Heart right ventricle (tissue), 16 donors: ENCODE measurements at regions not wholly inside any gene's neighbourhood (a gene's known extent, or its start where the extent isn't known, plus 50 kb on each side); places are given as distances from the start of the nearest gene placed in this dataset.

Experiments
- ATAC-seq, 8 donors: fragments of 200-7000 bp; cut with Tn5 transposase; one replicate each; pipeline ENCODE4 v1.9.1; 2020; ENCODE audit warnings: mild to moderate bottlenecking in 8 of 8, moderate library complexity in 8 of 8, moderate number of reproducible peaks in 1 of 8
- DNase-seq, 2 donors: peaks; one replicate each; pipeline ENCODE4 v3.0.0-alpha.2; 2020
- H3K27ac ChIP-seq, 10 donors: fragments of 200-600 bp; sonication (generic) in 2 of 10; one replicate each; pipeline versions ENCODE4 v1.5.0 to v1.8.0; 2020 to 2022; ENCODE audit warnings: mild to moderate bottlenecking in 3 of 10
- H3K27me3 ChIP-seq, 7 donors: fragments of 200-600 bp; one replicate each; pipeline ENCODE4 v1.8.0; 2021 to 2022; ENCODE audit warnings: mild to moderate bottlenecking in 2 of 7
- H3K36me3 ChIP-seq, 9 donors: fragments of 200-600 bp; sonication (generic) in 1 of 9; one replicate each; pipeline versions ENCODE4 v1.5.0 to v1.8.0; 2020 to 2022; ENCODE audit warnings: mild to moderate bottlenecking in 2 of 9
- H3K4me1 ChIP-seq, 9 donors: fragments of 200-600 bp; sonication (generic) in 1 of 9; one replicate each; pipeline versions ENCODE4 v1.5.0 to v1.8.0; 2020 to 2022; ENCODE audit warnings: mild to moderate bottlenecking in 4 of 9
- H3K4me3 ChIP-seq, 10 donors: fragments of 200-600 bp; sonication (generic) in 2 of 10; one replicate each; pipeline versions ENCODE4 v1.5.0 to v1.8.0; 2020 to 2022; ENCODE audit warnings: mild to moderate bottlenecking in 7 of 10, moderate library complexity in 2 of 10
- H3K9me3 ChIP-seq, 11 donors: fragments of 200-600 bp in 10 of 11; sonication (generic) in 2 of 11; one replicate each; pipeline versions ENCODE4 v1.5.0 to v1.8.0; 2013 to 2022; ENCODE audit warnings: mild to moderate bottlenecking in 2 of 11, control low read depth in 1 of 11, moderate library complexity in 1 of 11
- CTCF ChIP-seq, 9 donors: fragments of 200-600 bp; sonication (generic) in 2 of 9; IDR thresholded peaks; one replicate each; pipeline versions ENCODE4 v1.5.0 to v1.8.0; 2021 to 2022; ENCODE audit warnings: antibody characterized with exemption in 9 of 9, mild to moderate bottlenecking in 5 of 9, moderate library complexity in 1 of 9
- WGBS, 2 donors: extraction: QIAGEN DNeasy Blood & Tissue Kit; methylation state at CpG; one replicate each; pipeline ENCODE4 v1.1.7; 2013; ENCODE audit warnings: inconsistent platforms in 1 of 2; 5-methylcytosine and 5-hydroxymethylcytosine counted together
- intact Hi-C, 10 donors: fragments of 100-400 bp; cut with DNase I; formaldehyde crosslinking; loops; one replicate each; pipeline versions ENCODE4 v1.11.1 to v1.14.2; 2022
- donor health status: Arrhythmogenic right ventricular cardiomyopathy.
- donor health status: ischemic (EF 13 %, LVEDD 7.1; RV severe dilation, severe dysfunction).
- donor health status: healthy with polysubstance abuse.
- donor health status: DM: no; HTN: yes; CAD: no.
- donor health status: DM: no; HTN: no; CAD: no.
- donor health status: ischemic (EF 25% LVEDD 6.9; RV normal size, moderate dysfunction).
- donor health status: ischemic (EF 25% LVEDD 5.7; RV mildly dilated, moderate dysfunction).
- donor health status: healthy.
- donor health status: DM: yes; HTN: yes; CAD: no.
- donor health status: Ischemic cardiomyopathy.
- donor health status: ischemic (EF 35%, LVEDD 5.7; RV mildly dilated, moderate dysfunction).
- donor health status: nonischemic (EF 11% LVEDD 7.7; RV severe dilation, severe dysfunction).
- donor health status: DM: yes; HTN: yes; CAD: no.
- donor health status: PGD.
- donor health status: ischemic (EF 29% LVEDD 5.4; RV normal size, mild dysfunction).
- donor health status: nonischemic (EF 23%, LVEDD 6.1; RV moderate dilation, normal function).

GRCh38 chr22:48051796-48052620 lies 1289.6 kb downstream of the TBC1D22A start:
- Histone ChIP-seq H3K27me3 (peaks cover 0 to 30% (median 12%) of the 10 kb centered on the region in 7 donors), H3K4me3 (no peak overlapping the region), H3K4me1 (no peaks in the 10 kb centered on the region), H3K9me3 (no peaks in the 10 kb centered on the region), H3K27ac (no peak overlapping the region), H3K36me3 (no peaks in the 10 kb centered on the region)
- no peak for DNase-seq
- no peak for TF ChIP-seq CTCF (IDR thresholded peaks at IDR 0.05)
- 85 to 86% methylated on average over 11 of the region's 11 CpGs for WGBS, 2 donors
- ATAC-seq: no peak
- intact Hi-C loops: no loop called here

- Histone ChIP-seq H3K27ac (no peak overlapping the region), H3K4me1 (no peaks in the 10 kb centered on the region), H3K27me3 (peaks cover 0 to 34% (median 6%) of the 10 kb centered on the region in 7 donors), H3K36me3 (no peaks in the 10 kb centered on the region), H3K4me3 (no peak overlapping the region), H3K9me3 (no peaks in the 10 kb centered on the region)
- intact Hi-C loops: no loop called here
- whole genome bisulfite sequencing, 2 donors: 81% methylated on average over 7 of the region's 7 CpGs
- ATAC-seq (no peak), DNase-seq (no peak)
- TF ChIP-seq CTCF (IDR thresholded peaks at IDR 0.05): no peak
Measured at GRCh38 chr22:48050836-48051235, 1288.4 kb downstream of the TBC1D22A start.

GRCh38 chr22:48049116-48049515 lies 1286.7 kb downstream of the TBC1D22A start:
- no peaks in the 10 kb centered on the region for H3K4me1 ChIP-seq
- intact Hi-C loops: no loop called here
- no peaks in the 10 kb centered on the region for H3K9me3 ChIP-seq
- no peak for TF ChIP-seq CTCF (IDR thresholded peaks at IDR 0.05)
- ATAC-seq (no peak), DNase-seq (no peak)
- no peaks in the 10 kb centered on the region for H3K36me3 ChIP-seq
- H3K27ac ChIP-seq: no peak overlapping the region
- no peak overlapping the region for H3K4me3 ChIP-seq
- peaks cover 0 to 33% (median 14%) of the 10 kb centered on the region in 7 donors for H3K27me3 ChIP-seq
- 75 to 79% methylated on average over 10 of the region's 10 CpGs for WGBS, 2 donors

GRCh38 chr22:48047722-48048500 lies 1285.5 kb downstream of the TBC1D22A start:
- peaks cover 0 to 31% (median 16%) of the 10 kb centered on the region in 7 donors for H3K27me3 ChIP-seq
- no peaks in the 10 kb centered on the region for H3K36me3 ChIP-seq
- WGBS, 2 donors: 77 to 79% methylated on average over 9 of the region's 9 CpGs
- H3K9me3 ChIP-seq: no peaks in the 10 kb centered on the region
- no peak for DNase-seq
- TF ChIP-seq CTCF (IDR thresholded peaks at IDR 0.05): no peak
- no peak overlapping the region for H3K27ac ChIP-seq
- intact Hi-C loops: no loop called here
- ATAC-seq: no peak
- no peaks in the 10 kb centered on the region for H3K4me1 ChIP-seq
- no peak overlapping the region for H3K4me3 ChIP-seq
